Colonic mucosa (tissue), 4 donors: ENCODE measurements at regions not wholly inside any gene's neighbourhood (a gene's known extent, or its start where the extent isn't known, plus 50 kb on each side); places are given as distances from the start of the nearest gene placed in this dataset.

Source experiments
- DNase-seq: peaks from one replicate; pipeline ENCODE4 v3.0.0-alpha.2; 2020
- H3K27ac ChIP-seq: fragments of 200-600 bp; one replicate; pipeline ENCODE4 v1.8.0; 2021
- H3K27me3 ChIP-seq: fragments of 200-600 bp; one replicate; pipeline ENCODE4 v1.8.0; 2021
- H3K36me3 ChIP-seq: fragments of 200-600 bp; one replicate; pipeline ENCODE4 v1.8.0; 2021
- H3K4me1 ChIP-seq: fragments of 200-600 bp; one replicate; pipeline ENCODE4 v1.8.0; 2021; ENCODE audit warnings: mild to moderate bottlenecking
- H3K4me3 ChIP-seq: fragments of 200-600 bp; one replicate; pipeline ENCODE4 v1.8.0; 2021
- H3K9ac ChIP-seq, 2 donors: one replicate each; pipeline ENCODE4 v1.7.0; 2013; ENCODE audit warnings: control low read depth in 2 of 2, low read depth in 2 of 2, low read length in 2 of 2
- H3K9me3 ChIP-seq: fragments of 200-600 bp; one replicate; pipeline ENCODE4 v1.8.0; 2021
- intact Hi-C: fragments of 100-400 bp; cut with DNase I; formaldehyde crosslinking; loops from one replicate; pipeline ENCODE4 v1.14.1; 2022
- TF ChIP-seq, protein P1 (sequence below): fragments of 200-600 bp; IDR thresholded peaks from one replicate; pipeline ENCODE4 v1.8.0; 2022; ENCODE audit warnings: antibody characterized with exemption, mild to moderate bottlenecking
- donor health status: healthy.
- donor health status: DM: no; HTN: no; CAD: no.
- donor health status: DM: no; HTN: no; CAD: no.

DNA sequence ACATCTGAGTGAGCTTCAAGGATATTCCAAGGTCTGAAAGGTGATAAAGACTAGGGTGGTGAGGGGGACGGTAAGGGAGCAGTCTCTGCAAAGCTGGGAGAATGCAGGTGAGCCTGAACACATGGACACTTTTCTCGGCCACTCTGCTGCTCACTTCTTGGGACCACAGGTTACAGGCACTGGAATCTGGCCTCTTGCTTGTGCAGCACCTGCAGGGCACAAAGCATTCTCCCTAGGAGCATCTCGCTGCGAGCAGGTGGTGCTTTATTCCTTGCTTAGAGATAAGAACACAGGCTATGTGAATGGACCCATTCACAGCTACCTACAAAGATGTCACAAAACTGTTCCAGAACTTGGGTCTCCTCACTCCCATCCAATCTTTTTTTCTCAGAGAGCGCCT lies 153.2 kb downstream of the DDX1 start:
- Histone ChIP-seq H3K36me3 (no peaks in the 10 kb centered on the region), H3K27ac (no peak overlapping the region), H3K9me3 (no peaks in the 10 kb centered on the region), H3K4me3 (no peak overlapping the region), H3K4me1 (no peaks in the 10 kb centered on the region), H3K9ac (no peak overlapping the region), H3K27me3 (no peaks in the 10 kb centered on the region)
- TF ChIP-seq, protein P1, sequence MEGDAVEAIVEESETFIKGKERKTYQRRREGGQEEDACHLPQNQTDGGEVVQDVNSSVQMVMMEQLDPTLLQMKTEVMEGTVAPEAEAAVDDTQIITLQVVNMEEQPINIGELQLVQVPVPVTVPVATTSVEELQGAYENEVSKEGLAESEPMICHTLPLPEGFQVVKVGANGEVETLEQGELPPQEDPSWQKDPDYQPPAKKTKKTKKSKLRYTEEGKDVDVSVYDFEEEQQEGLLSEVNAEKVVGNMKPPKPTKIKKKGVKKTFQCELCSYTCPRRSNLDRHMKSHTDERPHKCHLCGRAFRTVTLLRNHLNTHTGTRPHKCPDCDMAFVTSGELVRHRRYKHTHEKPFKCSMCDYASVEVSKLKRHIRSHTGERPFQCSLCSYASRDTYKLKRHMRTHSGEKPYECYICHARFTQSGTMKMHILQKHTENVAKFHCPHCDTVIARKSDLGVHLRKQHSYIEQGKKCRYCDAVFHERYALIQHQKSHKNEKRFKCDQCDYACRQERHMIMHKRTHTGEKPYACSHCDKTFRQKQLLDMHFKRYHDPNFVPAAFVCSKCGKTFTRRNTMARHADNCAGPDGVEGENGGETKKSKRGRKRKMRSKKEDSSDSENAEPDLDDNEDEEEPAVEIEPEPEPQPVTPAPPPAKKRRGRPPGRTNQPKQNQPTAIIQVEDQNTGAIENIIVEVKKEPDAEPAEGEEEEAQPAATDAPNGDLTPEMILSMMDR, result no peak
- intact Hi-C loops, result loop anchor here (10.0 kb wide), 1 partner anchor 110 kb away; no protein-coding TSS in a partner anchor
- DNase-seq, result no peak

- no peaks in the 10 kb centered on the region for H3K27me3 ChIP-seq
- TF ChIP-seq, protein P1, result no peak
- no peaks in the 10 kb centered on the region for H3K4me1 ChIP-seq
- H3K27ac ChIP-seq, result no peak overlapping the region
- H3K4me3 ChIP-seq, result no peak overlapping the region
- no peak overlapping the region for H3K9ac ChIP-seq
- H3K36me3 ChIP-seq, result no peaks in the 10 kb centered on the region
- no peaks in the 10 kb centered on the region for H3K9me3 ChIP-seq
- DNase-seq, result no peak
- intact Hi-C loops, result loop anchor here (10.0 kb wide), 1 partner anchor 111 kb away; no protein-coding TSS in a partner anchor
Observed at GRCh38 chr2:15745350-15745749, 153.7 kb downstream of the DDX1 start.

- TF ChIP-seq, protein P1, result no peak
- intact Hi-C loops, result loop anchor here (10.0 kb wide), 1 partner anchor 111 kb away; no protein-coding TSS in a partner anchor
- no peak overlapping the region for H3K27ac ChIP-seq
- no peak overlapping the region for H3K9ac ChIP-seq
- no peak overlapping the region for H3K4me3 ChIP-seq
- no peaks in the 10 kb centered on the region for H3K9me3 ChIP-seq
- no peaks in the 10 kb centered on the region for H3K4me1 ChIP-seq
- DNase-seq, result no peak
- H3K36me3 ChIP-seq, result no peaks in the 10 kb centered on the region
- H3K27me3 ChIP-seq, result no peaks in the 10 kb centered on the region
Observed at GRCh38 chr2:15745907-15746702, 154.4 kb downstream of the DDX1 start.

GRCh38 chr2:15746703-15747550 lies 155.3 kb downstream of the DDX1 start:
- H3K27me3 ChIP-seq, result no peaks in the 10 kb centered on the region
- no peak for DNase-seq
- no peak overlapping the region for H3K4me3 ChIP-seq
- no peak overlapping the region for H3K27ac ChIP-seq
- no peaks in the 10 kb centered on the region for H3K4me1 ChIP-seq
- H3K9me3 ChIP-seq, result no peaks in the 10 kb centered on the region
- intact Hi-C loops, result loop anchor here (10.0 kb wide), 1 partner anchor 112 kb away; no protein-coding TSS in a partner anchor
- no peaks in the 10 kb centered on the region for H3K36me3 ChIP-seq
- no peak overlapping the region for H3K9ac ChIP-seq
- TF ChIP-seq, protein P1, result no peak

DNA sequence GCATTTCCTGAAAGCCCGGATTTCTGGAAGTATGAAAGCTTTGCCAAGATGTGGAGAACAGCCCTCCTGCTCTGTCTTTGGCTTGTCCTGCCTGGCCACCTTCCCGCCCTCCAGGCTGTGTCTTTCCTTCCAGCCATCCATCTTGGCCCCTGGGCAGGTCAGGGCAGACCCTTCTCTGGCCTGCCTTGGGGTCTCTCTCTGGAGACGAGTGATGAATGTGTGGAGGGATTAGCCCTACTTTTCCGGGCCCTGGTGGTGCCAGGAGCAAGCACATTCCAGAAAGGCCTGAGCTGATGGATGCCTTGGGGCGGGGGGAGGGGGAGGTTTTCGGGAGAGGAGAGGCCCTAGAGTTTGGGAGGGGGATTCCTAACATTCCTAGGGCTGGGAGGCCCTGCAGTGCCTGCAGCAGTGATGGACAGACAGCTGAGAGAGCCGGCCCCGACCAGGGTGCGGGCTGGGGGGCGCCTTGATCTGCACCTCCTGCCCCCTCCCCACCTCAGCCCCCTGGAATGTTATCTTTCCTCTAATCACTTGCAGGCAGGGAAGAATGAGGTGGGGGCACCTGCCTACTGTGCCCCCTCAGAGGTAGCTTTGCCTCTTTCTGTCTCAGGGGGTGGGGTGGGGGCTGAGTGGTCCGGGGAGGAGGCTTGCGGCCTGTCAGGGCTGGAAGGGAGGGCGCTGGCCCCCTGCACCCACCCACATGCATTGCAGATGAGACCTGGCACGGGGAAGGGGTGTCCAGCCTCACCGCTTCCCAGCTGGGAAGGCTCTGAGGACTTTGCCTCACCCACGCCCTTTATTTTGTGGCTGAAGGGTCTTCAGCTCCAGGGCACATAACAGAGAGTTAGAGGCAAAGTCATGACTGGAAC lies 156.2 kb downstream of the DDX1 start:
- intact Hi-C loops, result loop anchor here (10.0 kb wide), 1 partner anchor 113 kb away; no protein-coding TSS in a partner anchor
- H3K9me3 ChIP-seq, result no peaks in the 10 kb centered on the region
- no peak for DNase-seq
- no peak overlapping the region for H3K27ac ChIP-seq
- H3K9ac ChIP-seq, result no peak overlapping the region
- no peaks in the 10 kb centered on the region for H3K36me3 ChIP-seq
- H3K27me3 ChIP-seq, result no peaks in the 10 kb centered on the region
- no peaks in the 10 kb centered on the region for H3K4me1 ChIP-seq
- H3K4me3 ChIP-seq, result no peak overlapping the region
- TF ChIP-seq, protein P1, result no peak
